ENCODE measurements at regions not wholly inside any gene's neighbourhood (a gene's known extent, or its start where the extent isn't known, plus 50 kb on each side); places are given as distances from the start of the nearest gene placed in this dataset.

DNA sequence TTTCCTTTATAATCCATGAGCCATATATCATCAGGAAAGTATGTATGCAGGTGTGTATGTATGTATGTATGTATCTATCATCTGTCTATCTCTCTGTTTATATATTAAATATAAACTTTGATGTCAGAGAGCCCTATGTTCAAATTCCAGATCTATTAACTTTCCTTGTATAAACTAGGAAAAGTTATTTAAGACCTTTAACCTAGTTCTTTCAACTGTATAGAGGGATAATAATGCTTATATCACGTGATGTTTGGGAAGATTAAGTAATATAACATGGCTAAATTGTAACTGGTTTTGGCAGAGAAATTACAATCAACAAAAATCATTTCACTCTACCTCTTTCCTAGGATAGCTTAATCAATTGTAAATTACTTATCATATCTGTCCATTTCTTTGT is 628.3 kb upstream of the IGFBP3 start:
- intact Hi-C loops (cut with micrococcal nuclease), result loop anchor here (10.0 kb wide), 1 partner anchor 205 kb away; no protein-coding TSS in a partner anchor
- POLR2A ChIA-PET, result no interaction called here
- H3K9me3 ChIP-seq (ENCODE audit: control insufficient read depth in 1 of 2, insufficient read depth in 1 of 2, low read depth in 1 of 2, low read length in 2 of 2), result no peaks in the 10 kb centered on the region

More for the DNA sequence above, 628.3 kb upstream of the IGFBP3 start:
- no peak for DNase-seq (ENCODE audit: low read depth, low spot score)
- Histone ChIP-seq H2AFZ (ENCODE audit: low read depth, low read length, poor library complexity, severe bottlenecking) (peak overlapping the region; percentile 85), H3K9me2 (ENCODE audit: insufficient read depth) (no peaks in the 10 kb centered on the region), H3K4me2 (ENCODE audit: low read length) (no peak overlapping the region), H4K20me1 (ENCODE audit: insufficient read depth) (no peaks in the 10 kb centered on the region), H3K4me3 (replicated peaks in 1 of 2; ENCODE audit: low read depth in 1 of 2, low read length in 2 of 2) (no peak overlapping the region), H3K9ac (ENCODE audit: low read length) (no peak overlapping the region), H3K4me1 (ENCODE audit: control insufficient read depth in 1 of 2, insufficient read depth in 2 of 2, low read length in 2 of 2) (peaks cover 21 to 23% of the 10 kb centered on the region in 2 experiments), H3K27ac (ENCODE audit: low read depth, low read length) (no peak overlapping the region), H3K27me3 (ENCODE audit: insufficient read depth, low read length) (no peaks in the 10 kb centered on the region), H3K79me2 (ENCODE audit: insufficient read depth, low read length) (no peaks in the 10 kb centered on the region), H3K36me3 (ENCODE audit: control insufficient read depth in 1 of 2, insufficient read depth in 2 of 2, low read length in 2 of 2) (no peaks in the 10 kb centered on the region)
- ChIA-PET CTCF (no interaction called here), RAD21 (ENCODE audit: low non-redundant PET in 1 of 2, low total read pairs in 2 of 2, uncharacterized antibody in 2 of 2, unreplicated experiment in 2 of 2) (no interaction called here)
- BruUV-seq (replicated peaks), result no TSS peak
- no peak for ATAC-seq
- TF ChIP-seq SP1 (IDR thresholded peaks at IDR 0.05; ENCODE audit: low read depth) (no peak), CBX3 (IDR thresholded peaks at IDR 0.05; ENCODE audit: low read depth) (no peak), ZFX (IDR thresholded peaks at IDR 0.05) (no peak), FOSL1 (IDR thresholded peaks at IDR 0.05; ENCODE audit: low read depth) (no peak), POLR2A (IDR thresholded peaks at IDR 0.05; ENCODE audit: borderline replicate concordance, extremely low read depth, insufficient read depth, insufficient read length) (no peak), YY1 (IDR thresholded peaks at IDR 0.05; ENCODE audit: extremely low read depth, insufficient replicate concordance, low read depth, low read length) (no peak), CEBPB (IDR thresholded peaks at IDR 0.05; ENCODE audit: low read depth) (no peak), EZH2 (IDR thresholded peaks at IDR 0.05) (no peak), JUND (IDR thresholded peaks at IDR 0.05) (no peak), RAD21 (IDR thresholded peaks at IDR 0.05; ENCODE audit: low read depth) (no peak), SIN3A (IDR thresholded peaks at IDR 0.05; ENCODE audit: low read depth) (no peak), ZNF274 (IDR thresholded peaks at IDR 0.05; ENCODE audit: low read depth, low read length) (no peak), SRF (IDR thresholded peaks at IDR 0.05; ENCODE audit: low read depth) (no peak), TCF7L2 (IDR thresholded peaks at IDR 0.05; ENCODE audit: borderline replicate concordance, extremely low read depth, insufficient read depth, insufficient read length) (no peak)
- TF ChIP-seq, protein P1, sequence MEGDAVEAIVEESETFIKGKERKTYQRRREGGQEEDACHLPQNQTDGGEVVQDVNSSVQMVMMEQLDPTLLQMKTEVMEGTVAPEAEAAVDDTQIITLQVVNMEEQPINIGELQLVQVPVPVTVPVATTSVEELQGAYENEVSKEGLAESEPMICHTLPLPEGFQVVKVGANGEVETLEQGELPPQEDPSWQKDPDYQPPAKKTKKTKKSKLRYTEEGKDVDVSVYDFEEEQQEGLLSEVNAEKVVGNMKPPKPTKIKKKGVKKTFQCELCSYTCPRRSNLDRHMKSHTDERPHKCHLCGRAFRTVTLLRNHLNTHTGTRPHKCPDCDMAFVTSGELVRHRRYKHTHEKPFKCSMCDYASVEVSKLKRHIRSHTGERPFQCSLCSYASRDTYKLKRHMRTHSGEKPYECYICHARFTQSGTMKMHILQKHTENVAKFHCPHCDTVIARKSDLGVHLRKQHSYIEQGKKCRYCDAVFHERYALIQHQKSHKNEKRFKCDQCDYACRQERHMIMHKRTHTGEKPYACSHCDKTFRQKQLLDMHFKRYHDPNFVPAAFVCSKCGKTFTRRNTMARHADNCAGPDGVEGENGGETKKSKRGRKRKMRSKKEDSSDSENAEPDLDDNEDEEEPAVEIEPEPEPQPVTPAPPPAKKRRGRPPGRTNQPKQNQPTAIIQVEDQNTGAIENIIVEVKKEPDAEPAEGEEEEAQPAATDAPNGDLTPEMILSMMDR (IDR thresholded peaks at IDR 0.05 in 2 of 3, conservative IDR thresholded peaks at IDR 0.05 in 1 of 3; ENCODE audit: borderline replicate concordance in 1 of 3, insufficient read depth in 1 of 3, low read depth in 2 of 3, low read length in 2 of 3), result no peak
- TF ChIP-seq, protein P2, sequence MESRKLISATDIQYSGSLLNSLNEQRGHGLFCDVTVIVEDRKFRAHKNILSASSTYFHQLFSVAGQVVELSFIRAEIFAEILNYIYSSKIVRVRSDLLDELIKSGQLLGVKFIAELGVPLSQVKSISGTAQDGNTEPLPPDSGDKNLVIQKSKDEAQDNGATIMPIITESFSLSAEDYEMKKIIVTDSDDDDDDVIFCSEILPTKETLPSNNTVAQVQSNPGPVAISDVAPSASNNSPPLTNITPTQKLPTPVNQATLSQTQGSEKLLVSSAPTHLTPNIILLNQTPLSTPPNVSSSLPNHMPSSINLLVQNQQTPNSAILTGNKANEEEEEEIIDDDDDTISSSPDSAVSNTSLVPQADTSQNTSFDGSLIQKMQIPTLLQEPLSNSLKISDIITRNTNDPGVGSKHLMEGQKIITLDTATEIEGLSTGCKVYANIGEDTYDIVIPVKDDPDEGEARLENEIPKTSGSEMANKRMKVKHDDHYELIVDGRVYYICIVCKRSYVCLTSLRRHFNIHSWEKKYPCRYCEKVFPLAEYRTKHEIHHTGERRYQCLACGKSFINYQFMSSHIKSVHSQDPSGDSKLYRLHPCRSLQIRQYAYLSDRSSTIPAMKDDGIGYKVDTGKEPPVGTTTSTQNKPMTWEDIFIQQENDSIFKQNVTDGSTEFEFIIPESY (IDR thresholded peaks at IDR 0.05; ENCODE audit: extremely low read depth, insufficient replicate concordance, low read length), result no peak
